ENCODE measurements at regions not wholly inside any gene's neighbourhood (a gene's known extent, or its start where the extent isn't known, plus 50 kb on each side); places are given as distances from the start of the nearest gene placed in this dataset.

DNA sequence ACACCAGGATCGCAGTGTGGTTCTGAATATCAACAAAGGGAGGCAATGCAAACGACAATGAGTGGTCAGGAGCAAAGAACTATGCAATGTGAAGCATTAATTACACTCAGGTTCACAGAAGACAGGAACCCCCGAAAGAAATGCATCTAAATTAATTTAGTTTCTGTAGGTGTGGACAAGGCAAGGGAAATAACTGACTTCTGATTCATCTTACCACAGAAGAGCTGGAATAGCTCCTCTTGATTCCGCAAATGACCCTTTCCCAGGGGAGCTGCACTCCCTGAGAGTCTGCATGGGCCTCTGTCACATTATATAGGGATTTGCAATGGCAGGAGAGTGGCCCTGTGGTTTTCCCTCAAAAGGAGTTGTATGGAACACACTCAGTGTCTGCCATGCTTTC is 263.9 kb upstream of the APCDD1 start:
- no peaks in the 10 kb centered on the region for H3K27me3 ChIP-seq (ENCODE audit: control insufficient read depth, insufficient read depth, low read length)
- no peaks in the 10 kb centered on the region for H3K4me1 ChIP-seq (ENCODE audit: control insufficient read depth in 2 of 3, insufficient read depth in 2 of 3, low read depth in 1 of 3, low read length in 3 of 3)
- H3K9me3 ChIP-seq (ENCODE audit: control insufficient read depth in 2 of 3, insufficient read depth in 1 of 3, low read length in 3 of 3) = no peaks in the 10 kb centered on the region
- TF ChIP-seq, protein P1, sequence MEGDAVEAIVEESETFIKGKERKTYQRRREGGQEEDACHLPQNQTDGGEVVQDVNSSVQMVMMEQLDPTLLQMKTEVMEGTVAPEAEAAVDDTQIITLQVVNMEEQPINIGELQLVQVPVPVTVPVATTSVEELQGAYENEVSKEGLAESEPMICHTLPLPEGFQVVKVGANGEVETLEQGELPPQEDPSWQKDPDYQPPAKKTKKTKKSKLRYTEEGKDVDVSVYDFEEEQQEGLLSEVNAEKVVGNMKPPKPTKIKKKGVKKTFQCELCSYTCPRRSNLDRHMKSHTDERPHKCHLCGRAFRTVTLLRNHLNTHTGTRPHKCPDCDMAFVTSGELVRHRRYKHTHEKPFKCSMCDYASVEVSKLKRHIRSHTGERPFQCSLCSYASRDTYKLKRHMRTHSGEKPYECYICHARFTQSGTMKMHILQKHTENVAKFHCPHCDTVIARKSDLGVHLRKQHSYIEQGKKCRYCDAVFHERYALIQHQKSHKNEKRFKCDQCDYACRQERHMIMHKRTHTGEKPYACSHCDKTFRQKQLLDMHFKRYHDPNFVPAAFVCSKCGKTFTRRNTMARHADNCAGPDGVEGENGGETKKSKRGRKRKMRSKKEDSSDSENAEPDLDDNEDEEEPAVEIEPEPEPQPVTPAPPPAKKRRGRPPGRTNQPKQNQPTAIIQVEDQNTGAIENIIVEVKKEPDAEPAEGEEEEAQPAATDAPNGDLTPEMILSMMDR (IDR thresholded peaks at IDR 0.05; ENCODE audit: borderline replicate concordance, extremely low read depth, insufficient read depth) = no peak
- intact Hi-C loops (cut with DNase I) = no loop called here
- H3K4me3 ChIP-seq (ENCODE audit: low read length in 3 of 3) = no peak overlapping the region
- DNase-seq (no peak), FAIRE-seq (no peak)
- no peaks in the 10 kb centered on the region for H3K36me3 ChIP-seq (ENCODE audit: control insufficient read depth in 2 of 3, insufficient read depth in 3 of 3, low read length in 3 of 3)
- no peak overlapping the region for H3K27ac ChIP-seq (ENCODE audit: low read depth in 2 of 2, low read length in 2 of 2)
- no peak overlapping the region for H3K9ac ChIP-seq (ENCODE audit: low read length in 3 of 3)

DNA sequence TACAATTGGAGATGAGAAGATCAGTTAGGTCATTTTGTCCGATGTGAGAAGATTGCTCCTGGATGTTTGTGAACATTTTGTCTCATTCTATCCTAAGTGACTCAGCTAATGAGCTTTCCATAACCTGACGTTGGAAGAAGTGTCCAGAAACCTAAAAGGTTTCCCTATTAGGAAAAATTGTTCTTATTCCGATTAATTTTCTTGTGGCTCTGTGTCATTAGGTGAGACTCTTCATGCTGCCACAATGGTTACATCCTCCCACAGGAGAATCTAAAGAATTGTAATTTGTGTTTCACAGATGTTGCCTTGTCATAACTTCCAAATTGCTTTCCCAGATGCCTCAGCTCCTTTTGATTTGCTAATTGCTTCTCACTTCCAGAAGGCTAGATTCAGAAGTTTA is 261.0 kb upstream of the APCDD1 start:
- TF ChIP-seq, protein P1 (IDR thresholded peaks at IDR 0.05; ENCODE audit: borderline replicate concordance, extremely low read depth, insufficient read depth) = no peak
- Histone ChIP-seq H3K9ac (ENCODE audit: low read length in 3 of 3) (no peak overlapping the region), H3K27ac (ENCODE audit: low read depth in 2 of 2, low read length in 2 of 2) (no peak overlapping the region), H3K36me3 (ENCODE audit: control insufficient read depth in 2 of 3, insufficient read depth in 3 of 3, low read length in 3 of 3) (no peaks in the 10 kb centered on the region), H3K9me3 (ENCODE audit: control insufficient read depth in 2 of 3, insufficient read depth in 1 of 3, low read length in 3 of 3) (no peaks in the 10 kb centered on the region), H3K4me1 (ENCODE audit: control insufficient read depth in 2 of 3, insufficient read depth in 2 of 3, low read depth in 1 of 3, low read length in 3 of 3) (no peaks in the 10 kb centered on the region), H3K27me3 (ENCODE audit: control insufficient read depth, insufficient read depth, low read length) (no peaks in the 10 kb centered on the region), H3K4me3 (ENCODE audit: low read length in 3 of 3) (no peak overlapping the region)
- intact Hi-C loops (cut with DNase I) = no loop called here
- FAIRE-seq (no peak), DNase-seq (no peak)

DNA sequence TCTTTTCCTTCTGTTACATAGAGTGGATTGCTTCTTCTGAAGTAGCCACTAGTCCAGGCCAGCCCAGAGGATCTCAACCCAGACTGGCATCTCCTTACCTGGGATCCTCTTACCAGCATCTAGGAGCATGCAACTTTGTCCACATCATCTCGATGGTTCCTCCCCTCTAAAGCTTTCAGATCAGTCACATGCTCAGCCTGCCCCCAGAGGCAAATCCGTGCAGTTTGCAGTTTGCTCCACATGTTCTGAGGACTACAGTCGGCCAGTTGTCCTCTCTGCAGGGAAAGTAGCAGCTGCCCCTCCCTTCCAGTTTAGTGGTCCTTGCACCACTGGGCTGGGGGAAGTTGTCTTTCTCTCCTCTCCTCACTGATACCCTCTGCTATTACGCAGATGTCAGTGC is 259.8 kb upstream of the APCDD1 start:
- no peaks in the 10 kb centered on the region for H3K27me3 ChIP-seq (ENCODE audit: control insufficient read depth, insufficient read depth, low read length)
- DNase-seq (no peak), FAIRE-seq (no peak)
- TF ChIP-seq, protein P1 (IDR thresholded peaks at IDR 0.05; ENCODE audit: borderline replicate concordance, extremely low read depth, insufficient read depth) = no peak
- no peaks in the 10 kb centered on the region for H3K9me3 ChIP-seq (ENCODE audit: control insufficient read depth in 2 of 3, insufficient read depth in 1 of 3, low read length in 3 of 3)
- no peaks in the 10 kb centered on the region for H3K36me3 ChIP-seq (ENCODE audit: control insufficient read depth in 2 of 3, insufficient read depth in 3 of 3, low read length in 3 of 3)
- no peaks in the 10 kb centered on the region for H3K4me1 ChIP-seq (ENCODE audit: control insufficient read depth in 2 of 3, insufficient read depth in 2 of 3, low read depth in 1 of 3, low read length in 3 of 3)
- H3K4me3 ChIP-seq (ENCODE audit: low read length in 3 of 3) = no peak overlapping the region
- no peak overlapping the region for H3K9ac ChIP-seq (ENCODE audit: low read length in 3 of 3)
- no peak overlapping the region for H3K27ac ChIP-seq (ENCODE audit: low read depth in 2 of 2, low read length in 2 of 2)
- intact Hi-C loops (cut with DNase I) = no loop called here

DNA sequence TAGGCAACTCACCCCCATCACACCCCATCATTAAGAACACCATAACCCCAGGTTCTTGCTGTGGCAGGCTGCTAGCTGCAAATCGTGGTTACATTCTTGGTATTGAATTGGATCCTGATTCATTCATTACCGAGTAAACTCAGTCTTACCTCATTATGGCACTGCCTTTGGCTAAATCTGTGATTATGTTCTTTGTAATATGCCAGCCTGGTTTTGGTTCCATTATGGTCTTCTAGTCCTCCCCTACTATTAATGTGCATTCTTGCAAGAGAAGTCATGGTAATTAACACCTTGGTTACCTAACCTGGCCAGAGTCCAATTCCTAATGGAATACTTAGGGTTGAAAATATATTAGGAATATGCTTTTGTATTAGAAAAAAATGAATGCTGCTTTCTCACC is 258.9 kb upstream of the APCDD1 start:
- DNase-seq (no peak), FAIRE-seq (no peak)
- intact Hi-C loops (cut with DNase I) = no loop called here
- Histone ChIP-seq H3K4me1 (ENCODE audit: control insufficient read depth in 2 of 3, insufficient read depth in 2 of 3, low read depth in 1 of 3, low read length in 3 of 3) (no peaks in the 10 kb centered on the region), H3K4me3 (ENCODE audit: low read length in 3 of 3) (no peak overlapping the region), H3K27me3 (ENCODE audit: control insufficient read depth, insufficient read depth, low read length) (no peaks in the 10 kb centered on the region), H3K9ac (ENCODE audit: low read length in 3 of 3) (no peak overlapping the region), H3K36me3 (ENCODE audit: control insufficient read depth in 2 of 3, insufficient read depth in 3 of 3, low read length in 3 of 3) (no peaks in the 10 kb centered on the region), H3K9me3 (ENCODE audit: control insufficient read depth in 2 of 3, insufficient read depth in 1 of 3, low read length in 3 of 3) (no peaks in the 10 kb centered on the region), H3K27ac (ENCODE audit: low read depth in 2 of 2, low read length in 2 of 2) (no peak overlapping the region)
- TF ChIP-seq, protein P1 (IDR thresholded peaks at IDR 0.05; ENCODE audit: borderline replicate concordance, extremely low read depth, insufficient read depth) = no peak

Measured in kidney (tissue), 13 donors.